GM10248 (cell line): ENCODE measurements at regions not wholly inside any gene's neighbourhood (a gene's known extent, or its start where the extent isn't known, plus 50 kb on each side); places are given as distances from the start of the nearest gene placed in this dataset.
"Not testable (repeated sequence)": the region's sequence is repeated elsewhere in the genome, so short reads cannot be mapped to it uniquely, and the experiment has no call there.

ENCODE experiments used
- CTCF ChIA-PET: fragments of 300-600 bp; sonication (Branson Sonifier 250); formaldehyde crosslinking; extraction: SDS; loops from one replicate; lab custom pipeline; 2021; ENCODE audit warnings: antibody characterized with exemption; lab: Yijun Ruan, JAX
- POLR2A ChIA-PET: fragments of 350-650 bp; sonication (Branson Sonifier 250); formaldehyde crosslinking; extraction: SDS; loops from one replicate; lab custom pipeline; 2020; ENCODE audit warnings: antibody characterized with exemption; lab: Yijun Ruan, JAX
- DNase-seq: peaks from one replicate; pipeline ENCODE4 v3.0.0; 2012; ENCODE audit errors: extremely low spot score
- TF ChIP-seq, protein P1 (sequence below): IDR thresholded peaks from 2 replicates; pipeline ENCODE4 v1.5.1; 2012; ENCODE audit warnings: mild to moderate bottlenecking, low read depth; ENCODE audit errors: extremely low read depth, missing control alignments, control extremely low read depth

DNA sequence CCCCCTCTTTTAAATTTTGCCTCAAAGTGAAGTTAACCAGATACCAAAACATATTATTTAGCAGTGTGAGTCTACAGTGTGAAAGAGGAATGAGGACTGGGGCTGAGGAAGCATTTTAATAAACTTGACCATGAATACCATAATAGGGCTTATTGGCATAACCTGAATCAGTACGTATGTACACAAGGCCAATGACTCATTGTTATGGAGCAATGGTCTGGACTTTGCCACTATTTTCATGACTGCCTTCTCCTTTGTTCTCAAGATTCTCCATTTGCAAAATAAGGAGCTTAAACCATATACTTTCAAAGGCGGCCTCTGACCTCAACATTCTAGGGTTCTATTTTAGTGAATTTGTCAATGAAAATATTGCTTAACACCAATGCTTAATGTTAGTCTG, 102.8 kb upstream of the OR13H1 start:
- TF ChIP-seq, protein P1, sequence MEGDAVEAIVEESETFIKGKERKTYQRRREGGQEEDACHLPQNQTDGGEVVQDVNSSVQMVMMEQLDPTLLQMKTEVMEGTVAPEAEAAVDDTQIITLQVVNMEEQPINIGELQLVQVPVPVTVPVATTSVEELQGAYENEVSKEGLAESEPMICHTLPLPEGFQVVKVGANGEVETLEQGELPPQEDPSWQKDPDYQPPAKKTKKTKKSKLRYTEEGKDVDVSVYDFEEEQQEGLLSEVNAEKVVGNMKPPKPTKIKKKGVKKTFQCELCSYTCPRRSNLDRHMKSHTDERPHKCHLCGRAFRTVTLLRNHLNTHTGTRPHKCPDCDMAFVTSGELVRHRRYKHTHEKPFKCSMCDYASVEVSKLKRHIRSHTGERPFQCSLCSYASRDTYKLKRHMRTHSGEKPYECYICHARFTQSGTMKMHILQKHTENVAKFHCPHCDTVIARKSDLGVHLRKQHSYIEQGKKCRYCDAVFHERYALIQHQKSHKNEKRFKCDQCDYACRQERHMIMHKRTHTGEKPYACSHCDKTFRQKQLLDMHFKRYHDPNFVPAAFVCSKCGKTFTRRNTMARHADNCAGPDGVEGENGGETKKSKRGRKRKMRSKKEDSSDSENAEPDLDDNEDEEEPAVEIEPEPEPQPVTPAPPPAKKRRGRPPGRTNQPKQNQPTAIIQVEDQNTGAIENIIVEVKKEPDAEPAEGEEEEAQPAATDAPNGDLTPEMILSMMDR: no peak
- no peak for DNase-seq
- CTCF ChIA-PET: no interaction called here
- POLR2A ChIA-PET: no interaction called here

GRCh38 chrX:131445955-131446354, 97.9 kb upstream of the OR13H1 start:
- POLR2A ChIA-PET: no interaction called here
- TF ChIP-seq, protein P1: no peak
- CTCF ChIA-PET: no interaction called here
- DNase-seq: no peak

DNA sequence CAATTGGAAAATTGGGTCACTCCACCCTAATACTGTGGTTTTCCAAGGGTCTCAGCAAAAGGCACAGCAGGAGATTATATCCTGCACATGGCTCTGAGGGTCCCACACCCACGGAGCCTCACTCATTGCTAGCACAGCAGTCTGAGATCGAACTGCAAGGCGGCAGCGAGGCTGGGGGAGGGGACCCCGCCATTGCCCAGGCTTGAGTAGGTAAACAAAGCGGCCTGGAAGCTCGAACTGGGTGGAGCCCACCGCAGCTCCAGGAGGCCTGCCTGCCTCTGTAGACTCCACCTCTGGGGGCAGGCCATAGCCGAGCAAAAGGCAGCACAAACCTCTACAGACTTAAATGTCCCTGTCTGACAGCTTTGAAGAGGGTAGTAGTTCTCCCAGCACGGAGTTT, 82.0 kb upstream of the OR13H1 start:
- CTCF ChIA-PET, POLR2A ChIA-PET, DNase-seq: not testable (repeated sequence)

DNA sequence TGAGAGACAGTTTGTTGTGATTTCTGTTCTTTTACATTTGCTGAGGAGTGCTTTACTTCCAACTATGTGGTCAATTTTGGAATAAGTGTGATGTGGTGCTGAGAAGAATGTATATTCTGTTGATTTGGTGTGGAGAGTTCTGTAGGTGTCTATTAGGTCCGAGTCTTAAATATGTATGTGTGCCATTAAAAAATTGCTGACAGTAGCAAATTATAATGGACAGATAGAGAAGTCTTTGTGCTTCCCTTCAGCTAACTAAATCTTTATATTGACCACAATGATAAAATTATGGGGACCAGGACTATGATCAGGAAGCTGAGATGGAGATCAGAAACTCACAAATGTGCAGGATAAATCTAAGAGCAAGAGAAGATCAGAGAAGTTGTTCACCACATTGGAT, 70.1 kb upstream of the OR13H1 start:
- CTCF ChIA-PET, POLR2A ChIA-PET, DNase-seq: not testable (repeated sequence)

- CTCF ChIA-PET: no interaction called here
- DNase-seq: no peak
- TF ChIP-seq, protein P1: no peak
- POLR2A ChIA-PET: no interaction called here
Measured at GRCh38 chrX:131477498-131477897, 66.4 kb upstream of the OR13H1 start.
